Non-pigmented ciliary epithelial cell (primary cell): ENCODE measurements at regions not wholly inside any gene's neighbourhood (a gene's known extent, or its start where the extent isn't known, plus 50 kb on each side); places are given as distances from the start of the nearest gene placed in this dataset.

Source experiments
- DNase-seq: peaks from one replicate; pipeline ENCODE4 v3.0.0-alpha.2; 2010; ENCODE audit warnings: low read depth

DNA sequence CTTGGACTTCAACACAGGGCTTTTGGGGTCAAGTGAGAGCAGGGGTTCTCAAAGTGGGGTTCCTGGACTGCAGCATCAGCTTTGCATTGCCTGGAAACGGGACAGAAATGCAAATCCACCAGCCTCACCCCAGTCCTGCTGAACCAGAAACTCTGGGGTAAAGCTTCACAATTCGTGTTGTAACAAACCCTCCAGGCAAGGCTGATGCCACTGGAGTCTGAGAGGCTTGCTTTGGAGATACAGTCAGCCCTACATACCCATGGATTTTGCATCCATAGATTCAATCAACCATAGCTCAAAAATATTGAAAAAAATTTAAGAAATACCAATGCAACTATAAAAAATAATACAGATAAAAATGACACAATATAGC lies 160.4 kb upstream of the ECI2 start:
- DNase-seq: no peak

DNA sequence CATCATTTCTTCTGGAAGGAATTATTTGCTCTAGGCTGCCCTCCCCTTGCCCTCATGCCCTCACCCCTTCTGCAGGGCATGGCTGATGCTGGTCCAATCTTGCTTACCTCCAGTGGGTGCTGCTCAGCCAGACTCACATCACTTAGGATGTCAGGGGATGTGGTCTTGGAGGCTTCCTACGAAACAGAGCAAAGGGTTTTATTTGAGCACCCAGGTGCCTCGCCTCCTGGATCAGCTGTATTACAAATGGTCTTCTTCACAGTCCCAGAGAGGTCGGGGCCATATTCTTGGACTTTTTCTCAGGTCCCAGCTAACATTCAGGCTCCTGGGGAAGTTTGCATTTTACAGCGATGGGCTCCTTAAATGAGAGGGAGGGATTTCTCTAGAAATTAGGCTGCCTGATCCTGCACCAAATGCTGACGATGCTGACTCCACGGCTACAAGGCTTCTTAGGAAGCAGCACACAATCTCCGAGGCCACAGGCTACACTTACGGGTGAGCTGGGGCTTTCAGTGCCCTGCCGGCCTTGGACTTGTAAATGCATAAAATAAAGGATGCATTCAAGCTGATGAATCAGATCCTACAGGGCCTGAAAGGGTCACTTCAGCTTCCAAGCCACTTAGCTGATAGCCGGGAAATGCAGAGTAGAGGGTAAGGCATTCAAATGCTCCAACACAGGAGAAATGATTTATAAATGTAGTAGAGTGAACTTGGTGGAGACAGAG lies 159.8 kb upstream of the ECI2 start:
- no peak for DNase-seq

- DNase-seq: no peak
These were observed 159.3 kb upstream of the ECI2 start for GRCh38 chr6:4294636-4295035.

- DNase-seq: peak; percentile 48
These were observed 156.4 kb upstream of the ECI2 start for GRCh38 chr6:4291453-4292403.

DNA sequence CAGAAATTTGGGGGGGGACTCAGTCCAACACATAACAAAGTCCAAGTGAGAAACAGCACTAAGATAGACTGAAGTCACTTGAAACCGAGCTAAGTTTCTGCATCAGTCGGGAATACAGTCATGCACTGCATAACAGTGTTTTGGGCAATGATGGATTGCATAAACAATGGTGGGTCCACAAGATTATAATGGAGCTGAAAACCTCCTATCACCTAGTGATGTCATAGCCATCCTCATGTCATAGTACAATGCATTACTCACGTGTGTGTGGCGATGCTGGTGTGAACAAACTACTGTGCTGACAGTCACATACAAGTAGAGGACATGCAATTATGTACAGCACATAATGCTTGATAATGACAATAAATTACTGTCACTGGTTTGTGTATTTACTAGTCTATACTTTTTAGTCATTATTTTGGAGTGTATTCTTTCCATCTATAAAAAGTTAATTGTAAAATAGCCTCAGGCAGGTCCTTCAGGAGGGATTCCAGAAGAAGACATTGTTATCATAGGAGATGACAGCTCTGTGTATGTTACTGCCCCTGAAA lies 154.5 kb upstream of the ECI2 start:
- no peak for DNase-seq

DNA sequence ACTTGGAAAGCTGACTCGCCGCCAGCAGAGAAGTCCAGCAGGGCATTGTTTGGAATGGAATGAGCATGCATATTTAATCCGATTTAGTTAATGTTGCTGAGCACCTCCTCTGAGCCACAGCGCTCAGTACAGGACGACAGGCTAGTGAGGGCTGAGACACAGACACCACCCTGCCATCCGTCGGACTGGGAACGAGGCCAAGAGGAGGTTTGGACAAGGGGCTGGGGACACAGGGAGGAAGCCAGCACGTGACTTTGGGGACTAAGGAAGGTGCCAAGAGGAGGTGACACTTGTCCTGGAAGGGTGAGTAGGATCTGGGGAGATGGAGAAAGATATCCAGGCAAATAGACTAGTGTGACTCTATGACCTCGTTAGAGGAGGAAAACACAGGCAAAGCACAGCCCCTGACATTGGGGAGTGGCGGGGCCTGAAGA lies 152.5 kb upstream of the ECI2 start:
- DNase-seq: no peak

DNA sequence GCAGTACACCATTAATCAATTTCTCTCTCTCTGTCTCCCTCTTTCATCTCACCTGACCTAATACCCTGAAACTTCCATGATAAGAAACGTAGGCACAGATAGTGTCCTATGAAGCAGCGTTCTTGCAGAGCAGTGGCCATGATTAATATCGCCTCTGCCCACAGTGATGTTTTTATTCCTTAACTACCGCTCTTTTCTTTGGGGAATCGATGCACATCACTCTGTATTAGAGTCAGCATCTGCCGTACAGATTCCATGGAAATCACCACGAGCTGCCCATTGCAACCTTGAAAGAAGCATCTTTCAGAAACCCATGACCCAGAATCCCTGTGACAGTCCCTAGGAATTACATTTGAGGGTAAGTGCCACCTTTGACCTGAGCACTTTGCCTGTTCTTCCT lies 152.0 kb upstream of the ECI2 start:
- DNase-seq: no peak

DNA sequence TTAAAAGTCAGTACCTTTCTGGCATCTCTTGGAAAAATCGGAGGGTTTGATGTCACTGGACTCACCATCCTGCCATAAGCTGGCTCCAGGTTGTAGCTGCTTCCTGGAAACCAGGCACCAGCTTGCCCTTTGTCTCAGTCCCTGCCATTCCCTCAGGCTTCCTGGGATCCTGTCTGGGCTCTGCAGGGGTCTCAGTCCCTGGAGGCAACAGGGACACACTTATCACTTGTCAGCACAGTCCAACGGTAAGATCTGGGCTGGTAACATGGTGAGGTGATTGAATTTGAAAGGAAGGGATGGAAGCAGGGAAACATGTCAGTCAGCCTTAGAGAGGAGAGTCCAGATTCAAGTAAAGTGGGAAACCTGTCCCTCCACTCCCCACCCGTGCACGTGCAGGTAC lies 147.6 kb upstream of the ECI2 start:
- DNase-seq: no peak

DNA sequence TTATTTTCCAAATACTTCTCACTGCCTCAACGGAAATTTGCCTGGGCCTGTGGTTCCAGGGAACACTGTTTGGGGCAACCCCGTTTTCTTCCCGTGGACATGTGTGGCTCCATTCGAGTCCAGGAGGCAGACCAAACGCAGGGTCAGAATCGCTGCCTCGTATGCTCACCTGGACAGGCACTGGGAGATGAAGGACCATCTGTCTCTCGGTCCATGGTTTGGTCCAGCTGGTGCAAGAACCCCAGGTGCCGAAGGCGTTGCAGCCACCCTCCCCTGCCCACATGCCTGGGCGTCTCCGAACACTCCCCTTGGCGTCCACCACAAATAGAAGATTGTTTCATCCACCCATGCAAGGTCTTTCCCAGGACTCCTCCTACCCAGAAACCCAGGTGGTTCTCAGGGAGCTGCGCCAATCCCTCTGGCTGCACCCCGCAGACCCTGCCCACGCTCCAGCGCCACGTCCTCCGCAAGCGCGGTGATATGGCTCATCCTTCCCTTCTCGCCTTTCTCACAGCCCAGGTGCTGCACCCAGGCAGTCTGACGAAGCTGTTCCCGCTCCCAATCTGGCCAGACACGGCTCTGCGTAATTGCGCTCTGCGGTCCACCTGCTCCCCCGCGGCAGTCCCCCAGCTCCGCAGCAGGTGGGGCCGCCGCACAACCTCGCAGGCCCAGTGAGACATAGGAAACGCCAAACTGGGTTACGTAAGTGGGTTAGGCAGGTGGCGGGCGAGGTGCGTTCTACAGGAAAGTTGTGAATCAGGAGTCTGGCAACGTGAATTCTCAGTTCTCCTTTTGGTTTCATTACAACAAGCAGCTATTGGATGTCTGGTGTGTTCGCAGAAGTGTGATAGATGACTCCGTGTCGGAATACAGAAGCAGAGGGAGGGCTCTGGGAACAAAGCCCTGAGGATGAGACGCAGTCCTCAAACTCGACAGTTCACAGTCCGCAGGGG lies 146.2 kb upstream of the ECI2 start:
- no peak for DNase-seq

- DNase-seq: peak; percentile 84
These were observed 145.3 kb upstream of the ECI2 start for GRCh38 chr6:4280707-4281106.

DNA sequence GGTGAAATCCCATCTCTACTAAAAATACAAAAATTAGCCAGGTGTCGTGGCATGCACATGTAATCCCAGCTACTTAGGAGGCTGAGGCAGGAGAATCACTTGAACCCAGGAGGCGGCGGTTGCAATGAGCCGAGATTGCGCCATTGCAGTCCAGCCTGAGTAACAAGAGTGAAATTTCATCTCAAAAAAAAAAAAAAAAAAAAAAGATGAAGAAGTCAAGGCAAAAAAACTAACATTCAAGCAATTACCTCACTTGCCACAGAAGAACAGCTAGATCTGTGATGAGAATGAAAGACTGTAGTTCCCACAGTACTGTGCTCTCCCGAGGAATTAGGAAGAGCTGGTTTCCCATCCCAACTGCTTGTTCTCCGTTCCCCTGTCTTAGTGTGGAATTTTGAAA lies 144.7 kb upstream of the ECI2 start:
- DNase-seq: no peak

GRCh38 chr6:4274382-4275082 lies 139.2 kb upstream of the ECI2 start:
- DNase-seq: peak; percentile 53

GRCh38 chr6:4272996-4273395 lies 137.6 kb upstream of the ECI2 start:
- DNase-seq: no peak

- DNase-seq: no peak
These were observed 136.5 kb upstream of the ECI2 start for GRCh38 chr6:4271761-4272470.

DNA sequence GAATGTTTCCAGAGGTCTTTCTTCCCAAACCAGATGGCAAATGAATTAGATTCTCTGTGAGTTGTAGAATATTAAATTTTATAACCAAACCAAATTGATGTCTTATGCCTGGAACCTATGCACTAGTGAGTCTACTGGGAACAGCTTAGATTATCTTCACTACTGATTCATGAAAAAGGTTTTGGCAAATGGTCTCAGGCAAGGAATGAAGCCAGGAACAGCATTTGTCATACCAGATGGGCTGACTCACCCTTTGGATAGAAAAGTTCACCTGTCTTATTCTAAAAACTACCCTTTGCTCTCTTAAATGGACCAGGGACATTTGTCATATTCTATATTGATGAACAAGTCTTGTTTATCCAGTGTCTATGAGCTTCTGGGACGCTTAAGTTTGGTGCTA lies 135.4 kb upstream of the ECI2 start:
- DNase-seq: no peak

GRCh38 chr6:4270001-4270400 lies 134.6 kb upstream of the ECI2 start:
- no peak for DNase-seq

GRCh38 chr6:4268171-4268570 lies 132.8 kb upstream of the ECI2 start:
- no peak for DNase-seq

DNA sequence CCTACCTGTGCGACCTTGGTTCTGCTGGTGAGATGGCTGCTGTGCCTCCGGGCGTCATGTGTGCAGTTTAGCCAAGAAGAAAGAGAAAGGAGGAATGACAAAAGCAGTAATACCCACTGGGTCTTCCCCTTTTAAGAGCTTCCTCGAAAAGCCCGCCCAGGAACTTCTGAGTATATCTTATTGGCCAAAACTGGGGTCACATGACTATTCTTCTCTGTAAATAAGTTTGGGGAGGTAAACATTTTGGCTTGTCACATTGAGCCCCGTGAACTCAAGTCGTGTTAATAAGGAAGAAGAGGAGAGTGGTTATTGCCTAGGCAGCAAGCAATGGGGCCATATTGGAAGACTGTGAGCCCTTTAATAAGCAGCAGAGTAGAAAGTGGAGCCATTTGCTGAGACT lies 130.4 kb upstream of the ECI2 start:
- no peak for DNase-seq

DNA sequence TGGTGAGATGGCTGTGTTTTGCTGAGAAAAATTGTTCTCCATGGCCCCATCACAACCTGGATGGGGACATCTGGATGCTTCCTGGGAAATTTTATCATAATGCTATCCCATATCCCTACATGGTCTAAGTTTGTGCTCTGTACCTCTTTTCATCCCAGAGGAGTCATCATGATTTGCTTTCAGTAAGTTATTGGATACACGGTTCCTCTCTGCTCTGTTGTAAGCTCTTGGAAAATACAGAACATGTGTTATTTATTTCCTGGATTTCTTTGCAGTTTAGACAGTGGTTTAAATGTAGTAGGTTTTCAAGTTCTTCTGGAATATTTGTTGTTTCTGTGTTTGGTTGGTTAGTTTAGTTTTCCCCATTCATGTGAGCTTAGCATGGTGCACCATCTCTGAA lies 129.2 kb upstream of the ECI2 start:
- no peak for DNase-seq

DNA sequence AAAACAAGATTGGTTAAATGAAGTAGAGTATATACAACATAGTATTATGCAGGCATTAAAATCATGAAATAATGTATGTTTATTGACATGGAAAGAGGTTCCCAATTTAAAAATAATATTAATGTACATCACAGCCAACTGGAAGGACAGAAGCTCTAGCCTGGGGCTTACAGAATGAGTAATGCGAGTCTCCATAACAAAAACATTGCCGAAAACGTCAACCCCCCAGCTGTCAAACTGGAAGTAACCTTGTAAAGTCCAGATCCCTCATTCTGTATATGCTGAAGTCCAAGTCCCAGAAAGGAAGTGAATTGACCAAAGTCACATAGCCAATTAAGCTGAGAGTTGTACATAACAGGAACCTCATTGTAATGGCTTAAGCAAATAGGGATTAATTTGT lies 128.7 kb upstream of the ECI2 start:
- no peak for DNase-seq

- DNase-seq: no peak
These were observed 127.2 kb upstream of the ECI2 start for GRCh38 chr6:4262526-4262925.
